ENCODE measurements at regions not wholly inside any gene's neighbourhood (a gene's known extent, or its start where the extent isn't known, plus 50 kb on each side); places are given as distances from the start of the nearest gene placed in this dataset.

GRCh38 chr13:111920306-111920931 is 146.5 kb upstream of the SOX1 start:
- 52 to 58% methylated on average over 19 to 21 of the region's 21 CpGs for WGBS, 2 donors
- Histone ChIP-seq H3K4me3 (no peak overlapping the region), H3K36me3 (replicated peaks in 1 of 2; ENCODE audit: insufficient read depth in 1 of 2, low read depth in 2 of 2) (no peaks in the 10 kb centered on the region), H3K27me3 (no peaks in the 10 kb centered on the region), H3K27ac (no peak overlapping the region), H3K4me1 (no peaks in the 10 kb centered on the region), H3K9me3 (no peaks in the 10 kb centered on the region)
- intact Hi-C loops (cut with DNase I) = no loop called here
- DNase-seq (peak in 1 of 4 donors; percentile 1), ATAC-seq (no peak)
- TF ChIP-seq CTCF (IDR thresholded peaks at IDR 0.05) (no peak), POLR2A (IDR thresholded peaks at IDR 0.05) (no peak)

- no peak overlapping the region for H3K4me3 ChIP-seq
- H3K9me3 ChIP-seq = no peaks in the 10 kb centered on the region
- DNase-seq (peak in 1 of 4 donors; percentile 1), ATAC-seq (no peak)
- intact Hi-C loops (cut with DNase I) = no loop called here
- TF ChIP-seq POLR2A (IDR thresholded peaks at IDR 0.05) (no peak), CTCF (IDR thresholded peaks at IDR 0.05) (no peak)
- H3K4me1 ChIP-seq = no peaks in the 10 kb centered on the region
- no peaks in the 10 kb centered on the region for H3K36me3 ChIP-seq (replicated peaks in 1 of 2; ENCODE audit: insufficient read depth in 1 of 2, low read depth in 2 of 2)
- H3K27ac ChIP-seq = no peak overlapping the region
- WGBS, 2 donors = 24 to 33% methylated on average over 23 to 30 of the region's 30 CpGs
- H3K27me3 ChIP-seq = no peaks in the 10 kb centered on the region
These were observed 145.8 kb upstream of the SOX1 start for GRCh38 chr13:111920932-111921705.

- intact Hi-C loops (cut with DNase I) = no loop called here
- DNase-seq (no peak), ATAC-seq (no peak)
- Histone ChIP-seq H3K36me3 (replicated peaks in 1 of 2; ENCODE audit: insufficient read depth in 1 of 2, low read depth in 2 of 2) (no peaks in the 10 kb centered on the region), H3K4me1 (no peaks in the 10 kb centered on the region), H3K27ac (no peak overlapping the region), H3K27me3 (no peaks in the 10 kb centered on the region), H3K4me3 (no peak overlapping the region), H3K9me3 (no peaks in the 10 kb centered on the region)
- 55 to 60% methylated on average over 10 of the region's 10 CpGs for WGBS, 2 donors
- TF ChIP-seq POLR2A (IDR thresholded peaks at IDR 0.05) (no peak), CTCF (IDR thresholded peaks at IDR 0.05) (no peak)
These were observed 144.9 kb upstream of the SOX1 start for GRCh38 chr13:111922086-111922485.

- Histone ChIP-seq H3K4me3 (no peak overlapping the region), H3K27me3 (no peaks in the 10 kb centered on the region), H3K27ac (no peak overlapping the region), H3K36me3 (replicated peaks in 1 of 2; ENCODE audit: insufficient read depth in 1 of 2, low read depth in 2 of 2) (no peaks in the 10 kb centered on the region), H3K4me1 (no peaks in the 10 kb centered on the region), H3K9me3 (no peaks in the 10 kb centered on the region)
- no peak for ATAC-seq
- no peak for DNase-seq
- 80 to 81% methylated on average over 4 to 5 of the region's 5 CpGs for WGBS, 2 donors
- TF ChIP-seq POLR2A (IDR thresholded peaks at IDR 0.05) (no peak), CTCF (IDR thresholded peaks at IDR 0.05) (no peak)
- intact Hi-C loops (cut with DNase I) = no loop called here
These were observed 143.5 kb upstream of the SOX1 start for GRCh38 chr13:111923439-111923838.

Data from body of pancreas (tissue), 4 donors.